GM10266 (cell line): ENCODE measurements at regions not wholly inside any gene's neighbourhood (a gene's known extent, or its start where the extent isn't known, plus 50 kb on each side); places are given as distances from the start of the nearest gene placed in this dataset.

Experiments used
- DNase-seq: peaks from one replicate; pipeline ENCODE4 v3.0.0; 2012; ENCODE audit errors: extremely low spot score
- CTCF ChIP-seq: IDR thresholded peaks from 2 replicates; pipeline ENCODE4 v1.5.1; 2012; ENCODE audit warnings: mild to moderate bottlenecking, low read depth; ENCODE audit not compliant: control insufficient read depth, insufficient read depth; ENCODE audit errors: missing control alignments

GRCh38 chr1:114274621-114275317 is 121.1 kb upstream of the SYT6 start:
- no peak for TF ChIP-seq CTCF
- no peak for DNase-seq

- TF ChIP-seq CTCF = no peak
- no peak for DNase-seq
Observed at GRCh38 chr1:114272593-114272992, 118.9 kb upstream of the SYT6 start.

DNA sequence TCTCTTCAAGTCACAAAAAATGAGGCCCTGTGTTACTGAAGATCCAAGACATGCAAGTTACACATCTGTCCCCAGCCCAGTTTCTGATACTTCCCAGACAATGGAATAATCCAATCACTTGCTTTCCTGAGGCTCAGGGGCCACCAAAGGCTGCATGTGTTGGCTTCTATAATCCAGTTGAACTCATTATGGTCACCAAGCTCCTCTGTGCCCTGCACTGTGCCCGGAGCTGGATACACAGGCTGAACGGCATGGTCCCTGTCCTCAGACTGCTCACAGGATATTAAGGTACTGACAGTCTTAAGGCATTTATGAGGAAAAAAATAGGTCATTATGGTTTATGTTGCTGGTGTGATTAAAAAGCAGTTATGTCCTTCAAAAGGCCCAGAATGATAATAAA is 117.0 kb upstream of the SYT6 start:
- TF ChIP-seq CTCF = no peak
- DNase-seq = no peak

- no peak for TF ChIP-seq CTCF
- DNase-seq = no peak
Observed at GRCh38 chr1:114270282-114270681, 116.6 kb upstream of the SYT6 start.

DNA sequence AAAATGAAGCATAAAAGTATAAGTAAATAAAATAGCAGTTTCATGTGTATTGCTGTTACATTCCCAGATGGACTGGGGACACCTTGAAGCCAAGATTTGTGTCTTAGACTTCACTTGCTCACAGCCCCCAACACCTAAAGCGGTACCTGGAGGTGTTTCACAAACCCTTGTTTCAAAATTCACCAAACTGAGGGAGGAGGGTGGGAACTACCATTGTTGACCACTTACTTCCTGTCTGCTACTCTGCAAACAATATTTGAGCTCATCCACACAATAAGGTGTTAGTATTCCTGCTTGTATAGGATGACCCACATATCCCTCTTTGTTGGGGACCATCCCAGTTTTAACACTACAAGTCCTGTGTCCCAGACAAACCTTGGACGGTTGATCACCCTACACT is 115.9 kb upstream of the SYT6 start:
- TF ChIP-seq CTCF = no peak
- no peak for DNase-seq

DNA sequence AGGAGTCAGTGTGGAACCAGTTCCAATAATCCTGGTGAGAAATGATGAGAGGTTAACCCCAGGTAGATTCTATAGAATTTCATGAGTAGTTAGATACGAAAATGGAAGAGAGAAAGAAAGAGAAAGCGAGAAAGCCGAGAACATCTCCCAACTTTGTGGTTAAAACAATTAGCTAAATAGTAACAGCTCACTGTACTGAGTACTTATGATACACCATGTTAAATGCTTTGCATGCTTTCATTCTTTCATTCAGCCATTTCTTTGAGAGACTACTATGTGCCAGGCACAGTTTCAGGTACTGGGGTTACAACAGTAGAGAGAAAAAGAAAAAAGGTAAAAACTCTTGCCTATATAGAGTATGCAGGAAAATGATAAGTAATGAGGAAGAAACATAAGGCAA is 109.7 kb upstream of the SYT6 start:
- no peak for TF ChIP-seq CTCF
- DNase-seq = no peak

DNA sequence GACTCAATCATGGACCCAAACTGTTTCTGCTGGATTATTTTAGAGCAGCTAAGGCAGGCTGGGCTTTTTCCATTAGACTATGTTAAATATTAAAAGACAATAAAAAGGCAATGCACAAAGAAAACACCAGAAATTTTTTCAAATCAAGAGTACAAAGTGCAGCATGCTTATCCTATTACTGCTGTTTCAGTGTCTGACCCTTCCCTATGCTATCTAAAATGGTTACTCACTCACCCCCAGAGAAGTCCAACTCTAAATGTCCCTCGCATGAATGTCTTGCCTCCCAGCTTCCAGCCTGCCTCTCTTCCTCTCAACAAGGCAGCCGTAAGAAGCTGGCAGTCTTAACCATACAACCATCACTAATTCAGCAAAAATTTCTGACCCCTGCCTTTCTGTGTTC is 108.7 kb upstream of the SYT6 start:
- no peak for DNase-seq
- TF ChIP-seq CTCF = no peak
